ENCODE measurements at regions not wholly inside any gene's neighbourhood (a gene's known extent, or its start where the extent isn't known, plus 50 kb on each side); places are given as distances from the start of the nearest gene placed in this dataset.

- no peak overlapping the region for H3K4me2 ChIP-seq (ENCODE audit: low read depth, low read length, poor library complexity, severe bottlenecking)
- H2AFZ ChIP-seq (ENCODE audit: low read length): no peak overlapping the region
Measured at GRCh38 chr20:48276021-48276342, 490.7 kb upstream of the SULF2 start.

GRCh38 chr20:48275286-48276020 is 490.2 kb upstream of the SULF2 start:
- Histone ChIP-seq H3K4me3 (ENCODE audit: low read length, poor library complexity, severe bottlenecking) (no peak overlapping the region), H3K9ac (ENCODE audit: low read depth, low read length, poor library complexity, severe bottlenecking) (no peak overlapping the region), H3K27me3 (ENCODE audit: insufficient read depth, low read length, poor library complexity, severe bottlenecking) (no peaks in the 10 kb centered on the region), H3K9me2 (replicated peaks; ENCODE audit: low read depth, low read length) (no peaks in the 10 kb centered on the region), H3K4me1 (ENCODE audit: insufficient read depth, low read length, poor library complexity, severe bottlenecking) (no peaks in the 10 kb centered on the region), H3K79me2 (ENCODE audit: insufficient read depth, low read length) (no peaks in the 10 kb centered on the region), H3K9me3 (ENCODE audit: insufficient read depth, low read depth, low read length) (no peaks in the 10 kb centered on the region), H2AFZ (ENCODE audit: low read length) (no peak overlapping the region), H3K36me3 (ENCODE audit: insufficient read depth, low read length) (no peaks in the 10 kb centered on the region), H4K20me1 (ENCODE audit: insufficient read depth, low read length, poor library complexity, severe bottlenecking) (no peaks in the 10 kb centered on the region), H3K4me2 (ENCODE audit: low read depth, low read length, poor library complexity, severe bottlenecking) (no peak overlapping the region), H3F3A (ENCODE audit: low read depth) (no peaks in the 10 kb centered on the region)
- TF ChIP-seq CTCF (conservative IDR thresholded peaks at IDR 0.05; ENCODE audit: low read length) (no peak), EZH2phosphoT487 (IDR thresholded peaks at IDR 0.05; ENCODE audit: borderline replicate concordance) (no peak)

More at GRCh38 chr20:48276021-48276342, 490.7 kb upstream of the SULF2 start:
- Histone ChIP-seq H3K4me3 (ENCODE audit: low read length, poor library complexity, severe bottlenecking) (no peak overlapping the region), H3K27me3 (ENCODE audit: insufficient read depth, low read length, poor library complexity, severe bottlenecking) (no peaks in the 10 kb centered on the region), H3K79me2 (ENCODE audit: insufficient read depth, low read length) (no peaks in the 10 kb centered on the region), H3K9ac (ENCODE audit: low read depth, low read length, poor library complexity, severe bottlenecking) (no peak overlapping the region), H3K9me2 (replicated peaks; ENCODE audit: low read depth, low read length) (no peaks in the 10 kb centered on the region), H4K20me1 (ENCODE audit: insufficient read depth, low read length, poor library complexity, severe bottlenecking) (no peaks in the 10 kb centered on the region), H3K9me3 (ENCODE audit: insufficient read depth, low read depth, low read length) (no peaks in the 10 kb centered on the region), H3K4me1 (ENCODE audit: insufficient read depth, low read length, poor library complexity, severe bottlenecking) (no peaks in the 10 kb centered on the region), H3K36me3 (ENCODE audit: insufficient read depth, low read length) (no peaks in the 10 kb centered on the region), H3F3A (ENCODE audit: low read depth) (no peaks in the 10 kb centered on the region)
- TF ChIP-seq EZH2phosphoT487 (IDR thresholded peaks at IDR 0.05; ENCODE audit: borderline replicate concordance) (no peak), CTCF (conservative IDR thresholded peaks at IDR 0.05; ENCODE audit: low read length) (no peak)

- no peaks in the 10 kb centered on the region for H3F3A ChIP-seq (ENCODE audit: low read depth)
- no peaks in the 10 kb centered on the region for H3K4me1 ChIP-seq (ENCODE audit: insufficient read depth, low read length, poor library complexity, severe bottlenecking)
- no peaks in the 10 kb centered on the region for H3K9me3 ChIP-seq (ENCODE audit: insufficient read depth, low read depth, low read length)
- no peaks in the 10 kb centered on the region for H3K27me3 ChIP-seq (ENCODE audit: insufficient read depth, low read length, poor library complexity, severe bottlenecking)
- H4K20me1 ChIP-seq (ENCODE audit: insufficient read depth, low read length, poor library complexity, severe bottlenecking): no peaks in the 10 kb centered on the region
- H3K36me3 ChIP-seq (ENCODE audit: insufficient read depth, low read length): no peaks in the 10 kb centered on the region
- no peak overlapping the region for H3K4me3 ChIP-seq (ENCODE audit: low read length, poor library complexity, severe bottlenecking)
- no peak overlapping the region for H3K9ac ChIP-seq (ENCODE audit: low read depth, low read length, poor library complexity, severe bottlenecking)
- no peaks in the 10 kb centered on the region for H3K79me2 ChIP-seq (ENCODE audit: insufficient read depth, low read length)
- no peak overlapping the region for H2AFZ ChIP-seq (ENCODE audit: low read length)
- H3K4me2 ChIP-seq (ENCODE audit: low read depth, low read length, poor library complexity, severe bottlenecking): no peak overlapping the region
- no peaks in the 10 kb centered on the region for H3K9me2 ChIP-seq (replicated peaks; ENCODE audit: low read depth, low read length)
- TF ChIP-seq CTCF (conservative IDR thresholded peaks at IDR 0.05; ENCODE audit: low read length) (no peak), EZH2phosphoT487 (IDR thresholded peaks at IDR 0.05; ENCODE audit: borderline replicate concordance) (no peak)
Measured at GRCh38 chr20:48273843-48274242, 488.6 kb upstream of the SULF2 start.
